AG08396 (cell line): ENCODE measurements at regions not wholly inside any gene's neighbourhood (a gene's known extent, or its start where the extent isn't known, plus 50 kb on each side); places are given as distances from the start of the nearest gene placed in this dataset.

ENCODE experiments used
- DNase-seq: peaks from one replicate; pipeline ENCODE4 v3.0.0; 2012; ENCODE audit warnings: low spot score, mixed read lengths

- no peak for DNase-seq
Measured at GRCh38 chr10:55374060-55374459, 573.0 kb upstream of the PCDH15 start.

DNA sequence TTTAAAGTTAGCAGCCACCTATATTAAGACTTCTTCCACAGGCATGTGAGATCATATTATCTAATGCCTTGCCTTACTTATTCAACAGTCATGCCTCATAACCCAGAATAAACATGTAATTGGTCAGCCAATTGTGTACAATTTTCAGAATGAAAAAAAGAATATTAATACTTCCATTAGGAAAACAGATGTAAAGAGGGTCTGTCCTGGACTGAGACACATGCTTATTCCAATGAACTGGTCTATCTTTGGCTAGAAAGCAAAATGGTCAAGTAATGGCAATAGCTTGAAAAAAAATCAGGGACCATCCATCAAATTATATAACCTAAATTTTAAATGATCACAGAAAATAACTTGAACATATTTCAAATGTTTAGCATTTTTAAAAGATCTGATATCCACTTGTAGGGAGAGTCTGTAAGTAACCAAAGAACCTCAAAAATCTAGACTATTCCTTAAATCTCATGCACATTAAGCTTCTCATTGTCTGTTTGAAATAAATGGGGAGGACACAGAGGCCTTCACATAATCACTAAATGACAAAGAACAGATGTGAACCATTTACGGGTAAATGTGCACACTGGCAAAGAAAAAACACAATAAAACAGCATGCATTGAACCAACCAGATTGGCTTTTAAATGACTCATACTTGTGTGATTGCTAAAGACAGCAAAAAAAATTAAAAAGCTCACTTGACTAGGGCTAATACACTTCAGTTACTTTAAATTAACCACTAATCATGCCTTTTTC is 568.8 kb upstream of the PCDH15 start:
- DNase-seq: no peak

DNA sequence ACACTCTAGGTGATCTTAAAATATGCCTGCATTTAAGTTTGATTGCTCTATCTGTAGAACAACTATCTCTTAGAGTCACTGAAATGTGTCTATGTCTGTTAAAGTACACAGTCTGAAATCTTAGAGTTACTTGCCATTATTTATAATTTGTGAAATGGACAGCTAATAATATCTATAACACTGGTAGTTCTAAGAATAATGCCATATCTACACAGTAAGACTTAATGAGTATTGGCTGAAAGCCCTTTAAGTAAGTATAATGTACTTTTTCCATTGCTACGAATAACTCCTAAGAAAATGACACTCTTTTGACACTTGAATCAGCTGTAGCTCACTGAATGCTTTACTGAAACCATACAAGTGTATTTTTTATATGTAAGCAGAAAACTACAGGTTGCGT is 567.4 kb upstream of the PCDH15 start:
- no peak for DNase-seq

GRCh38 chr10:55367555-55367954 is 566.5 kb upstream of the PCDH15 start:
- no peak for DNase-seq

GRCh38 chr10:55358539-55358938 is 557.5 kb upstream of the PCDH15 start:
- DNase-seq: no peak

DNA sequence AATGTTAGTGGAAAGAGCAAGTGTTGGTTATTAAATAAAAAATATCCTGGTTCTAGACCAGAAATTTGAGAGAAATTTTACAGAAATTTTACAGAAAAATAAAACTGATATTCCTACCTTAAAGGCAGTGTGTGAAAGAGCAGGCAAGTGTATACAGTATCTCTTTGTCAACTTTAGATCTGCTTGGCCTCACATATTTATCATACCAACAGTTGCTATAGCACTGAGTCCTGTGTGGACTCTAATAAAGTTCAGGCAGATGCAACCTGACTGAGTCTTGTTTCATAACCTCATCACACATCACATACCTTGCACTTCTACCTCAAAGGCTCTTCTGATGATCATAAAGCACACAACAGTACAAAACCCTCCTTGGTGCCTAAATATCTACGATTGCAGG is 552.4 kb upstream of the PCDH15 start:
- no peak for DNase-seq

DNA sequence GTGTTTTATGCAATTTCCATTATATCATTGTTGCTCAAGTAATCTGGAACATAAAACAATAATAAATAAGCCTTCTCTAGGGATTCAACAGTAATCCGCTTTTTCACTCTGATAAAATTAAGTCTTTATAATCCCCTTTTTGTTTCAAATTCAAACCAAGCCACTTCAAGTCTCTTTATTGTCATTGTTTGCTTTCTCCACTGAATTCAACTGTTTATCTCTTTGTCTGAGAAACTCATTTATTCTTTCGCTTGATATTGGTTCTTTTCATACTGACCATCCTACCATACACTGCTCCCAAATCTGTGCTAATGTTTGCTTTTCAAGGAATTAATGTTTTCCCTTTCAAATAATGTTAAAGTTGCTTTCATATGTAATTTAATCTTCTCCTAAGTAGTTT is 550.4 kb upstream of the PCDH15 start:
- no peak for DNase-seq

DNA sequence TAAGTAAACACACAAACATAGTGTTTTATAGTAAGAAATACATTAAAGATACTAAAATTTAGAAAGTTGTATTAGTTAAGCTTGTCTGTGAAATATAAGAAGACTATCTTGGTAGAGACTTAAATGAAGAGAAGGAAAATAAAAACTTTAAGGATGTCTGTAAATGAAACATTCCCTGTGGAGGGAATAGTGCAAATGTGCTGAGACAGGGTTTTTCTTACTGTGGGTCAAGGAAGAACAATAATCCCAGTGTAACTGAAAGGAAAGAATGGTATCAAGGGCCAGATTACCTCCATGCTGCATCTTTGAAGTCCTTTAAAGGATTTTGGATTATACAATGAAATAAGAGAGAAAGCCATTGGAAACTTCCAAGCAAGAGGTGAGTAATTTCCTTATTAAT is 547.5 kb upstream of the PCDH15 start:
- no peak for DNase-seq

DNA sequence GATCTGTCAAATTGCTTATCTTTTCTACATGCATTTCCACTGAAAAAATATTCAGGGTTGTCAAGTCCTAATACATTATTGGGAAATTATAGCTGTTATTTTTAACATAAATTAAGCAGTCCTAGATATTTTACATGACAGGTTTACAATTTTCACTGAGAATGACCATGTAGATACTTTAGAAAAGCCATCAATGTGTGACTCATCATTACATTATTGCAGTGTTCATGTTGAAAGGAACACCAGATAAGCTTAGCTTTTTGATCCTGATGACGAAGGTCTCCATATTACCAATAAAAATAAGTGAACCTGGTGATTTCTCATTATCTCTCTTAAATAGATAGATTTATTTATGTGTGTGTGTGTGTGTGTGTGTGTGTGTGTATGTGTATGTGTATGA is 529.5 kb upstream of the PCDH15 start:
- no peak for DNase-seq

DNA sequence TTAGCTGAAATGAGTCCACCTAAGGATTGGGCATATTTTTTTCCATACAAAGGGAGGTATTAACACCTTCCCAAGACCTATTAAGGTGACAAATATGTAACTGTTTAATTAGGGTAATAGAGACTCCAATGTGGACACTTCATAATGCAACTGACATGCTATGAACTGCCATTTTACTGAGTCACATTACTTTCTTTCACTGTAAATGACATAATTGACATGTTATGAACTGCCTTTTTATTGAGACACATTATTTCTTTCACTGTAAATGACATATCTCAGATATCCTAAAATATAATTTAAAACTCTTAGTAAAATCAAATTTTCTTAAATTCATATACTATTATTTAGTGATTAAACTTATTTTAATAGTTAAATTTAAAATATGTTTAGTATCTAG is 528.8 kb upstream of the PCDH15 start:
- no peak for DNase-seq

- no peak for DNase-seq
Measured at GRCh38 chr10:55320187-55320700, 519.2 kb upstream of the PCDH15 start.

DNA sequence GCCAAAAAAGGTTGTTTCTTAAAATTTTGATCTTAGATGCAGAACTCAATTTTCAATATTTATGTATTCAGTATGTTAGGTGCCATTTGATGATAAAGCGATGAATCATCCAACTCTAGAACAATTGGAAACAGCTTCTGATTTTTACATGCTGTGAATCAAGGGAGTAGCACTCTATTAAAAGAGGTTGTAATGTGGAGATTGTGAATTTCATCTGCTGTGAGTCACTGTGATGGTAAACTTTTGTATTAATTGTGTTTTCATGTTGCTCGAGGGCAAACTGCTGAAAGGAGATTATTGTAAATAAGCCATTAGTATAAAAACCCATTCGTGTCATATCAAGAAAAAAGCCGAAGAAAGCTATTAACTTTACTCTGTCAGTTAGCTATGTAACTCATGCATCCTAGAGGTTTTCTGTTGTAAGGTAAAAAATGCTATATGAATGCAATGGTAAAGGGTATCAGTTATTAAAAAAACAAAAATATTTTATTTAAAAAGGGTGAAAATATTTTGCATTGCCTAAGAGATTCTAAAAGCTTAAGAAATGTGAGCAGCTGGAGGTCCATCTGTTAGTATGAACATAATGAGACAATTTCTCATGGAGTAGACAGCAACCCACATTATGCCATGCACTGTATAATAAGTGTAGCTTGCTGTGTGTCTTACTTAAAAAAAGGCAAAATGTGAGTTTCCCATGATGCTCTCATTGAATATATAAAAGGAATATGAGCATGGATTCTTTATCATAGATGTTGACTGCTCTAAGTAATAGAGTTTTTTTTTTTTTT is 511.0 kb upstream of the PCDH15 start:
- DNase-seq: no peak

GRCh38 chr10:55310143-55310542 is 509.1 kb upstream of the PCDH15 start:
- DNase-seq: no peak

DNA sequence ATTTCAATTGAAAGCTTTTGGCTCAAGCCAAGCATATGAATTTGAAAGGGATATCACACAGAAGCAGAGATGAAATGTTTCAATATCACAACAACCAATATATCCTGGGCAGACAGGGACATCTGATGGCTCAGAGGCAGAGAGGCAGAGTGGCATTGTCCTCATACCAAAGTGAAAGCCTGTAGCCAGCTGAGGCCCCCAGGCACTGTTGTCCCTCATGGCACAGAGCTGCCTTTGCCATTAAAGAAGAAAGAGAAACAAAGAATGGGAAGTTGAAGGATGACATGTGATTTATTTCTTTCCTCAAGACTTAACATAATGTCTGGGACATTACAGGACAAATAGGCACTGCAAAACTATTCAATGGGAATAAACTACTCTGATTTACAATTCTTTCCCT is 504.3 kb upstream of the PCDH15 start:
- no peak for DNase-seq

DNA sequence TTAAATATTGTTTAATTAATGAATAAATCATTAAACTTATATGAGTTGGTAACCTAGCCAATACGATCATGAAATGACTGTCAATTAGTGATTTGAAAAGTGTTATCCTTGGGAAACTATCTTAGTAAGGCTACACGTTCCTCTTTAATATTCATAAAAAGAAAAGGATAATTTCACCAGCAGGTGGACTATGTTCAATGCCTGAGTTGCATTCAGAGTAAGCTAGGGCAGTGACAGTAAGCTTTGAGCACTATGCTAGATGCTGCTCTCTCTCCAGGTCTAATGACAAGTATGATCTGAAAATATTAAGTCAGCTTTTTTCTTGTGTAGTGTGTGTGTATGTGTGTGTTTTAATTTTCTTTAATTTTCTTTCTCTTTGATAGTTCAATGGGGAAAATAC is 486.3 kb upstream of the PCDH15 start:
- no peak for DNase-seq

DNA sequence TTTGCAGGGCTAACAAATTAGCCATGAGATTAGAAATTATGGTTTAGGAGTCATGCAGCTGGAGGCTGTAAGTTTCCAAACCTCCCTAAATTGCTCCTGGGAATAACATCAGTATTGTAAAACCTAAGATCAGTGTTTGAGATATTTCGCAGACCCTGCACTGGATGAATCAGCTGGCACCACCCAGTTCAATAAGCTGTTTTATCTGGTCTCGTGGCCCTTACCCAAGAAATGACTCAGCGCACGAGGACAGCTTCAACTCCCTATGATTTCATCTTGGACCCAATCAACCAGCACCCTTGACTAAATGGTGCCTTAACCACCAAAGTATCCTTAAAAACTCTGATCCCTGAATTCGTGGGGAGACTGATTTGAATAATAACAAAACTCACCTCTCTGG is 482.0 kb upstream of the PCDH15 start:
- no peak for DNase-seq

DNA sequence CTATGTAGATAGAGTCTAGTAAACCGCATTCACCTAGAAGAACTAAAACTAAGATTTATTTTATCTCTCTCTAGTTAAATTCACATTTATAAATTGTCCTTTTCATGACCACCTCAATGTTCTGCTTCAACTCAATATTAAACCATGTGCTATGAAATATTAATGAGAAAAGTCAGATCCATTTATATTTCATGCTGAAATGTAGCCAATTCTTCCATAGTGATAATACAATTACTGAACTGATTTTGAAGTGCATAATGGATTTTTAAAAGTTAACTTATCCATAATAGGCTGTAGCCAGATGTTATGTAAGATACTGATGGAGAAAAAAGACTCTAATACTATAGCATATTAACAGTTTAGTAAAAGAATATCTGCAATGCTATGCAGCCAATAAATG is 479.7 kb upstream of the PCDH15 start:
- no peak for DNase-seq

DNA sequence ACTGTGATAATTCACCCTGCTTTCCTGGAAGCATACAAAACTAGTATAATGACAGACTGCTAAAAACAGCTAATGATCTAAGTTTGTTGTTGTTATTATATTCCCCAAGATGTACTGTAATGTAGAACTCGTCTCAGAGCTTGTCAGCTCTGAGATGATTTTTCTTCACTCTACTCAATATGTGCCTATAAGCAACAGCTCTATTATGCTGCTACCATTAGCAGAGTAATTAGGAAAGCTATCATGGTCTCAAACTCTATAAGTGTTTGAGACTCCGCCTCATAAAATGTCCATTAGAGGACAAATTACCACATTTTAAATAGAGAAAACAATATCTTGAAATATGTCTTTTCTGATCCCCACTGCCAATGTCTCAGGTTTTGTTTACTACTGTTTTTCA is 476.5 kb upstream of the PCDH15 start:
- no peak for DNase-seq

- DNase-seq: no peak
Measured at GRCh38 chr10:55274367-55274766, 473.3 kb upstream of the PCDH15 start.

DNA sequence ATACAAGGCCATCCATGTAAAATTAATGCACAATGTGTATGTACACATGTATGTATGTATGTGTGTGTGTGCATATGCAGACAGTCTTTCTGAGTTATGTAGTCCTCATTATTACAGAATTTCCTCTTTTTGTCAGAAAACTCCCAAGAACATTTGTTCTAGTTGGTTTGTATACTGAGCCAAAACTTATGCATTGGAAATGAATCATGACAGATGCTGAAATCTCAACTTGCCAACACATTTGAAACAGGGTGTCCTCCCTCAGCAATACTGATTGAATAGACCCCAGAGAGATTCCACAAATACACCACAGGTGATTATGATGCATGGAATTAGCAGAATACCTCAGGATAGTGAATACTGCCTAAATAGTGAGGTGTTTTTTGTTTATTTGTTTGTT is 472.9 kb upstream of the PCDH15 start:
- DNase-seq: no peak

- no peak for DNase-seq
Measured at GRCh38 chr10:55272886-55273285, 471.9 kb upstream of the PCDH15 start.

GRCh38 chr10:55266797-55267196 is 465.8 kb upstream of the PCDH15 start:
- no peak for DNase-seq

- no peak for DNase-seq
Measured at GRCh38 chr10:55263327-55263726, 462.3 kb upstream of the PCDH15 start.

DNA sequence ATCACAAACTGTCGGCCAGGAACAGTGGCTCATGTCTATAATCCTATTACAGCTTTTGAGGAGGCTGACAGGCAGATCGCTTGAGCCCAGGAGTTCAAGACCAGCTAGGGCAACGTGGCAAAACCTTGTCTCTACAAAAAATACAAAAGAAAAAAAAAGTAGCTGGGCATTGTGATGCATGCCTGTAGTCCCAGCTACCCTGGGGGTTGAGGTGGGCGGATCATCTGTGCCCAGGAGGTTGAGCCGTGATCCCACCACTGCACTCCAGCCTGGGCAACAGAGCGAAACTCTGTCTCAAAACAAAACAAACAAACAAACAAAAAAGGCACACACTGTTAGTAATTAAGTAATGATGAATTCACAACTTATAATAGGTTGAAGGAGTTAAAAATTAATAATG is 441.5 kb upstream of the PCDH15 start:
- no peak for DNase-seq
